DMS 273 (cell line): ENCODE measurements at regions not wholly inside any gene's neighbourhood (a gene's known extent, or its start where the extent isn't known, plus 50 kb on each side); places are given as distances from the start of the nearest gene placed in this dataset.
"Not testable (repeated sequence)": the region's sequence is repeated elsewhere in the genome, so short reads cannot be mapped to it uniquely, and the experiment has no call there.

Experiments
- DNase-seq: peaks from one replicate; lab custom pipeline; 2025; ENCODE audit not compliant: unreplicated experiment; lab: John Stamatoyannopoulos, UW

DNA sequence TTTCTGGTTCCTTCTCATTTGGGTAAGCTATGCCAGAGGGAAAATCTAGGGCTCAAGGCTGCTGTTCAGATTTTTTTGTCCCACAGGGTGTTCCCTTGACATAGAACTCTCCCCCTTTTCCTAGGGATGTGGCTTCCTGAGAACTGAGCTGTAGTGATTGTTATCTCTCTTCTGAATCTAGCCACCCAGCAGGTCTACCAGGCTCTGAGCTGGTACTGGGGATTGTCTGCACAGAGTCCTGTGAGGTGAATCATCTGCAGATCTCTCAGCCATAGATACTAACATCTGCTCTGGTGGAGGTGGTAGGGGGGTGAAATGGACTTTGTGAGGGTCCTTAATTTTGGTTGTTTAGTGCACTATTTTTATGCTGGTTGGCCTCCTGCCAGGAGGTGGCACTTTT, 167.3 kb upstream of the PGR start:
- DNase-seq: no peak

GRCh38 chr11:101292661-101293240, 163.1 kb upstream of the PGR start:
- DNase-seq: no peak

GRCh38 chr11:101291279-101291678, 161.7 kb upstream of the PGR start:
- DNase-seq: no peak

- DNase-seq: no peak
Measured at GRCh38 chr11:101288392-101288791, 158.8 kb upstream of the PGR start.

DNA sequence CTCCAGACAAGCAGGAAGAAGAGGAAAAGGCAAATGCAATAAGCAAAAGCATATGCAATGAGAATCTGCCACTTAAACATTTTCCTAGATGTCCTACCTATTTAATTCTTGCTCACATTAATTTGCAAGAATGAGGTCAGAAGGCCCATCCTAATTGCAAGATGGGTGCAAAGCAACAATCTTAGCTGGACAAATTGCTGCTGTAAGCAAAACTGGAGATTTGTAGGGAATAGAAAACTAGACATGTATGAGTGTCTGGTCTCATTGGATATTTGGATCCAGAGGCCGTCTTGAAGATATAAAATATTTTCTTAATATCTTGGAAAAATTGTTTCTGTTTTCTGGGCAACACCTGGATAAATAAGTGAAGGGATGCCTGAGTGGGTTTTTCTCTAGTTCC, 150.1 kb upstream of the PGR start:
- DNase-seq: no peak

DNA sequence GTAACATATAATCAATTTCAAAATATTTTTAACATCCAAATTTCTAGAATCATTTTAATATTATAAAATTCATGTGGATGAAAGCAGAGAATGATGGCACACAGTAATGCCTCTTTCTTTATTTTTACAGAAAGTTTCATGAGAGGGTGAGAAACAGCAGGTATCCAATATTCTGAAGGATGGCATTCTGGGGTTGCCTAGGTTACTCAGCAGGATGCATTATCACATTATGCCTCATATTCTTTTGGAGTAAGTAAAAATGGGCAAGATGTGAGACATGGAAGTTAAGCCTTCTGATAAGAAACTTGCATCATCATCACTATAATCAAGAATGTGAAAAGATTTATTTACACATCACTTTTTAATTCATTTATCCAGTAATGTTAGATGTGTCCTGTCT, 148.7 kb upstream of the PGR start:
- DNase-seq: no peak

GRCh38 chr11:101277036-101277435, 147.4 kb upstream of the PGR start:
- no peak for DNase-seq

DNA sequence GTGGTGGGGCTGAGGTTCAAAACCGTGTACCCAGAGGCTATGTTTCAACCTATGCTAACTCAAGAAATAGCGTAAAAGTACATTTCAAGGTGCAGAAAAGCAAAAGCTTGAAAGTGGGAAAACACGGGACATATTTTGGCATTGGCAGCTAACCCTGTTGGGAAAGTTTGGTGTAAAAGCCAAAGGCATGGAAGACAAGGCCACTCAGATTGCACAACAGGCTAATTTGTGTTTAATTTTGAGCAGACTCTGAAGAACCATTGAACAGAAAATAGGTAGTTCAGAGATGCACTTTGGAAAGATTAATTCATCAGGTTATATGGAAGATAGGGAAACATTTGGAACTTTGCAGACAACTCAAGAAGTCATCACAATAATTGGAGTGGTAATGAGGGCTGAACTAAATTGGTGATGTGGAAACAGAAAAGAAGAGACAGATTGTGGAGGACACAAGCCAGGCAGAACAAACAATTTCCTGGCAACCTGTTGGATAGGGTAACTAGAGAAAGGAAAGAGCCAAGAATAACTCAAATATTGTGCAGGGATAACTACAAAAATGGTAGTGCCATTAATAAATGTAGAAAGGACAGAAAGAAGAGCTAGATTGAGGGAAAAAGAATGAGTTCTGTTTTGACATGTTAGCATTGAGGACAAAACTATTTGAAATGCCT, 140.5 kb upstream of the PGR start:
- no peak for DNase-seq

- no peak for DNase-seq
Measured at GRCh38 chr11:101269390-101269789, 139.8 kb upstream of the PGR start.

DNA sequence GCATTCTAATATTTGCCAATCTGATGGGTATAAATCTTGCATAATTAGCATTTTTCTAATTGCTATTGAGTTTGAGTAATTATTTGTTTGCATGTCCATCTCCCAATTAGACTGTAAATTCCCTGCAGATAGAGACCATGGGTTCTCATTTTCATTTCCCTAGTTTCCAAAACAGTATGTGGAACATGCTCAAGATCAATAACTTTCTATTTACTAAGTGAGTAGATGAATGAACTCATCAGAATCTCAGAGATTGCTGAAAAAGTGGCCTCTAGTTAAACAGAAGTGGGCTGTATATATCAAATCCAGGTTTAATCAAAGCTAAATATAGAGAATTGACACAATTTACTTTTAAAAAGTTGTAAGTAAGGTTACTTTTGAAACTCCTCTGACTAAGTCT, 138.0 kb upstream of the PGR start:
- DNase-seq: no peak

DNA sequence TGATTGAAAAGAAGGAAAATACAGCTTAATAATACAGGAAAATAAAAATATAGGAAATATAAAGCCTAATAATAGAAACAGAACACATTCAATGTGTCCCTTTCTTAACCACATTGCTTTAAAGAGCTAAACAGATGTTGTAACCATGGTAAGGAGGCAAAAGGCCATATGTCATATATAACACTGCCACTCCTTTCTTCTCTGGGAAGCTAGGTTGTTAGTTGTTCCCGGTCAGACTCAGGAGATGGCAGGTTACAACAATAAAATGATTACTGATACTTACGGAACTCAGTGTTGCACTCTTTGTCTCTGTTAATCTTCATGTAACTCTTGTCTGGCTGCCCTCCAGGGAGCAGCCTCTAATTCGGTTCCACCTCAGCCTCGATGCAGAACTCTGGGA, 134.7 kb upstream of the PGR start:
- DNase-seq: no peak

- no peak for DNase-seq
Measured at GRCh38 chr11:101262995-101263394, 133.4 kb upstream of the PGR start.

DNA sequence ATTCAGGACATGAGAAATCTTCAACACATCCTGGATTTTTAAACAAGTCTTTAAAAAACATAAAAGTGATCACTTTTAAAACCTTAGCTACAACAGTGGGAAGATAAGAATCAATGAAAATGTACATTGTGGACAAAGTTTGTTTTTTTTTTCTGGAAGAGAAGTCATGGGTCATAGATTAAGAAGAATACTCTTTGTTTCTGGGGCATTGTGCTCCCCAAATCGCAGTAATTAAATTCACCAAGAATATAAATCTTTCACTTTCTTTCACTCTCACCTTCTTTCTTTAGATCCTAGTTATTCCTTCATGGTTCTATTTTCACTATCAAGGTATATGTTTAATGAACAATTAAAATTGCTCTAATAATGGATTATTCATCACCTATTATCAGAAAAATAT, 132.6 kb upstream of the PGR start:
- DNase-seq: no peak

- no peak for DNase-seq
Measured at GRCh38 chr11:101255036-101255435, 125.4 kb upstream of the PGR start.

DNA sequence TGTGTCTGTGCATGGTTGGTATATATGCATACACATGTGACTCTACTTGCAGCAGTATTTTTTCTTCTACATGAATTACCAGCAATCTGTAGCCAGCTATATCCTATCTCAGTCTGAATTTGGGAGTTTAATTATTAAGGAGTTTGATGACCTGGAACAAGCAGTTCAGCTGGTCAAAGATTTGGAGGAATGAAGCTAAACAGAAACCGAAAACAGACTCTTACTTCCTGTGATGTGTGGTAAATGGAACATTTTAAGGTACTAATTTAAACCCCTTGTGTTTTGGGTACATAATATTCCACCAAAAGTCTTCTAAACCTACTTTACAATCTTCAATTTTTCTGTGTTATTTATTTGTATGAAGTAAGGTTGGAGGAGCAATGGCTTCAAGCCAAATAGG, 124.4 kb upstream of the PGR start:
- no peak for DNase-seq

DNA sequence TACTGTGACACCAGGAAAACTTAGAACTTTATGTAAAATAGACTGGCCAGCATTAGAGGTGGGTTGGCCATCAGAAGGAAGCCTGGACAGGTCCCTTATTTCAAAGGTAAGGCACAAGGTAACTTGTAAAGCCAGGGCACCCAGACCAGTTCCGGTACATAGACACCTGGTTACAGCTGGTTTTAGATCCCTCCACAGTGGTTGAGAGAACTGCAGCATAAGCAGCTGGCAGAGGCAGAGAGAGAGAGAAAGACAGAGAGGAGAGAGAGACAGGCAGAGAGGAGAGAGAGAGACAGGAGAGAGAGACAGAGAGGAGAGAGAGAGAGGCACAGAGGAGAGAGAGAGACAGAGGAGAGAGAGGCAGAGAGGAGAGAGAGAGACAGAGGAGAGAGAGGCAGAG, 116.0 kb upstream of the PGR start:
- DNase-seq: not testable (repeated sequence)

- DNase-seq: not testable (repeated sequence)
Measured at GRCh38 chr11:101245081-101245480, 115.5 kb upstream of the PGR start.

DNA sequence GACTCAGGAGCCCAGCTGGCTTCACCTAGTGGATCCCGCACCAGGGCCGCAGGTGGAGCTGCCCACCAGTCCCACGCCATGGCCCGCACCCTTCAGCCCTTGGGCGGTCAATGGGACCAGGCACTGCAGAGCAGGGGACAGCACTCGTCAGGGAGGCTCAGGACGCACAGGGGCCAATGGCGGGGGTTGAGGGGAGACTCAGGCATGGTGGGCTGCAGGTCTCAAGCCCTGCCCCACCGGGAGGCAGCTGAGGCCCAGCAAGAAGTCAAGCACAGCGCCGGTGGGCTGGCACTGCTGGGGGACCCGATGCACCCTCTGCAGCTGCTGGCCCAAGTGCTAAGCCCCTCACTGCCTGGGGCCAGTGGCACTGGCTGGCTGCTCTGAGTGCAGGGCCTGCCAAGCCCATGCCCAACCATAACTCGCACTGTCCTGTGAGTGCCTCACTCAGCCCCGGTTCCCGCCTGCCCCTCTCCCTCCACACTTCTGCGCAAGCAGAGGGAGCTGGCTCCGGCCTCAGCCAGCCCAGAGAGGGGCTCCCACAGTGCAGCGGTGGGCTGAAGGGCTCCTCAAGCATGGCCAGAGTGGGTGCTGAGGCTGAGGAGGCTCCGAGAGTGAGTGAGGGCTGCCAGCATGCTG, 111.7 kb upstream of the PGR start:
- no peak for DNase-seq

- not testable (repeated sequence) for DNase-seq
Measured at GRCh38 chr11:101231207-101231834, 101.7 kb upstream of the PGR start.

DNA sequence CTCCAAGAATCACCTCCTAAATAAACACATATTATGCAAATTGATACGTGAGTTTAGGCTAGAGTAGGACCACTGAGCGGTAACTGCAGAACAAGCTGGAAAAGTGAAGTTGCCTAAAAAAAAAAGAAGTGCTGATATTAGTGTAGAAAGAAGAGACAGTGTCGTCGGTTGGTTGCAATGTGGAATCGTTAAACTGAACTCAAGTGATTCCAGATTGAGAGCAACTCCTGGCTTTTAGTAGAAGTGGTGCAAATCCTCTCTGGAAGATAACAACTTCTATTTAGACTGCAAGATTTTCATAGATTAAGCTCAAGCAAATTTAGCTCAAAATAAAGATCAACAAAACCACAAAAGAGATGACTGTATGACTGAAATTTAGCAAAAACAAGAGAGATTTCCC, 97.0 kb upstream of the PGR start:
- no peak for DNase-seq

DNA sequence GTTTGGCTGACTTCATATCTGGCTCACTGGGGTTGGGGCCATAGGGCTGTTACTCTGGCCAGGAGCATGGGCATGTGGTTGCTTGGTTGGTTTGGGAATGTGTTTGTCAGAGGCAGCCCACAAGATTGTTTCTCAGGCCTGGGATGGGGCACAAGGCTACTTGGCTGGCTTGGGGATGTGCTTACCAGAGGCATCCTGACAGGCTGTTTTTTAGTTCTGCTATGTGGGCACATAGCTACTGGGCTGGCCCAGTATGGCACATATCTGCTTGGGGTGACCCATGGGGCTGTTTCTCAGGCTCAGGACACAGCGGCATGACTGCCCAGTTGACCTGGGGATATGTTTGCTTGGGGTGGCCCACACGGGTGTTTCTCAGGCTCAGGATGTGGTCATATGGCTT, 94.6 kb upstream of the PGR start:
- no peak for DNase-seq

DNA sequence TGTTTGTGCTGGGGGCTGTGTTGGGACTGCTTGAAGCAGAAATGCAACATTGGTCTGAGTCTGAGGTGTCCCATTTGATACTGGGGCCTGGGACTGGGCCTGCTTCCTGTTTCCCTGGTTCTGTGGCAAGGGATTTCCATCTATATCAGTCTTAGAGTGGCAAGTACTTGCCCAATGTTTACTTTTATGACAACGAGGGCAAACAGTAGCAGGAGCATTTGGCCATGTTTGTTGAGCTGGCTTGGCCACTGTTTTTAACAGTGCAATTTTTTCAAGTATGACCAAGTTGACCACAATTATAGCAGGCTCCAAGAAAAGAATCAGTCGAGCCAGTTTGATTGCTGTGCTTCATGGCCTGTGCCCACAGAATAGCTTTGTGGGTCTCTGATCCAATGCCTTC, 88.5 kb upstream of the PGR start:
- not testable (repeated sequence) for DNase-seq
